Erythroblast (primary cell): ENCODE measurements at regions not wholly inside any gene's neighbourhood (a gene's known extent, or its start where the extent isn't known, plus 50 kb on each side); places are given as distances from the start of the nearest gene placed in this dataset.
A peak's percentile ranks its signal among the peaks of the same experiment; 100 is the strongest.
"Not testable (repeated sequence)": the region's sequence is repeated elsewhere in the genome, so short reads cannot be mapped to it uniquely, and the experiment has no call there.

ENCODE experiments used
- DNase-seq, 2 experiments: peaks; one replicate each; lab custom pipeline; 2025; lab: John Stamatoyannopoulos, UW
- GATA1 ChIP-seq: IDR thresholded peaks from 2 replicates; pipeline ENCODE4 v1.6.1; 2011; ENCODE audit warnings: low read depth, mild to moderate bottlenecking, control low read depth, low read length, moderate library complexity
- POLR2A ChIP-seq: IDR thresholded peaks from 2 replicates; pipeline ENCODE4 v1.6.1; 2011; ENCODE audit warnings: mild to moderate bottlenecking, low read length

DNA sequence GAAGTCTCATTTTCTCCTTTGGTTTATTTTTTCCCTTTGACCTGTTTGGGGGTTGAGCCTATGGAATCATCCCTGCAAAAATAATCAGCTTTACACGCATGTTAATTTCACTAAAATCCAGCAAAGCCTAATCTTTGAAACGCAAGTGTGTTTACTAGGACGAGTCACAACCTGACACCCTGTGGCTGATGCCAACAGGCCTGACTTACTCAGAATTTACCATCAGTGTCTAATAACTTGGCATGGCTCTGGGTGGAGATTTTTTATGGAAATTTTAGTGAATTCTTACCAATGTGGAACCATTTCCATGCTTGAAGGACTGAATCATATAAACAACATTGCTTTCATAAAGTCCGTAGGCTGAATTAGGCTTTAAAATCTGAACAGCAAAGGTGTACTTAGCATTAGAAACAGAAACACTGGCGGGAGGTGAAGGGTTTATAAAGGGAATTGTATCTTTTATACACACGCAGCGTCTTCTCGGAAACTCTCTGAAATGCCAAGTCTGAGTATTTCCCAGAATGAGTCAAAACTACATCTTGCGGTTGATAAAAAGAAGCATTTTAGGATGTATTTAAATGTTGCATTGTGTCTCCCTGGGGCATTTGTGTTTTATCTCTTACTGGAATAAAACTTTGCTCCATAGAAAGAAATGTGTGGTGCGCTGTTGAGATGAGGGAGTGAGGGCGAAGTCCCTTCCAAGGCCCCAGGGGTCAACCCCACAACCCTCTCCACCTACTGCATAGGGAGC, 81.2 kb downstream of the DACT2 start:
- TF ChIP-seq GATA1, result no peak
- TF ChIP-seq POLR2A, result no peak
- DNase-seq, result no peak

DNA sequence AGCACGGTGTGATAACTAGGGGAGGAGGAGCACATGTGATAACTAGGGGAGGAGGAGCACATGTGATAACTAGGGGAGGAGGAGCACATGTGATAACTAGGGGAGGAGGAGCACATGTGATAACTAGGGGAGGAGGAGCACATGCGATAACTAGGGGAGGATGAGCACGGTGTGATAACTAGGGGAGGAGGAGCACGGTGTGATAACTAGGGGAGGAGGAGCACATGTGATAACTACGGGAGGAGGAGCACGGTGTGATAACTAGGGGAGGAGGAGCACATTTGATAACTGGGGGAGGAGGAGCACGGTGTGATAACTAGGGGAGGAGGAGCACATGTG, 85.7 kb downstream of the DACT2 start:
- not testable (repeated sequence) for DNase-seq

DNA sequence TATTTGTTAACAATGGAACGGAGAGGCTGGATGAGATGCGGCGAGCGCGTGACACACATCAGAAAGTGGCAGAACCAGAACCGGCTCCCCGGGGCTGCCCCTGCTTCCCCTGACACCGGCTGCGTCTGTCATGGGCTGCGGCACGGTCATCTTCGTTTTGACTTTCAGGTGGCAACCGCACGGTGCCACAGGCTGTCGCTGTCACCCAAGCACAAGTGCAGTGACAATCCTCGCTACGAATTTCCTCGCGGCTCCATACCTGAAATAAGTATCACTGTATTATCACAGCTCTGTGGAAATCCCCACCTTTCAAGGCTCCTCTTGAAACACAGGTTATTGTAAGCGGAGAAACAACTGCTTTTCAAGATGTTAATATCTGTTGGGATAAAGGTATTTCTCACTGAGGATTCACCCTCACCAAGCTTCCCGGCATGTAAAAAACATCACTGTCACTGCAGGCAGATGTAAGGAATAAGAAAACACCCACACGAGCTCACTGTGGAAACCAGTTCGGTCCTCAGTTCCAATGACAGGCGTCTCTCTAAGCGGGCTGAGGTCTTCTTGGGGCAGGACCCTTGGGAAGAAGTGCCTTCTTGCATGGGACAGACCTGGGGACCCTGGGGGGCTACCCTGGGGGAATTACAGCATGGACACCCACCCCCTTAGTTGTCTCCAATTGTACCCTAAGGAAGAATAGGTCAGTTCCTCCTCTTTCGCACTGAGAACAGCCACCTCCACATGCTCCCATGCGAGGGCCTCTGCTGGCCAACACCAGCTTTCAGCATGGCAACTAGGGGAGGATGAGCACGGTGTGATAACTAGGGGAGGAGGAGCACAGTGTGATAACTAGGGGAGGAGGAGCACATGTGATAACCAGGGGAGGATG, 86.3 kb downstream of the DACT2 start:
- TF ChIP-seq POLR2A (no peak), GATA1 (no peak)
- no peak for DNase-seq

- DNase-seq, result no peak
- TF ChIP-seq GATA1 (no peak), POLR2A (no peak)
These were observed 87.0 kb downstream of the DACT2 start for GRCh38 chr6:168232528-168232927.

- TF ChIP-seq POLR2A (no peak), GATA1 (no peak)
- DNase-seq, result no peak
These were observed 87.5 kb downstream of the DACT2 start for GRCh38 chr6:168232062-168232461.

GRCh38 chr6:168231393-168231957, 88.1 kb downstream of the DACT2 start:
- TF ChIP-seq GATA1 (no peak), POLR2A (no peak)
- no peak for DNase-seq

- peak in 1 of 2 experiments; percentile 4 for DNase-seq
- no peak for TF ChIP-seq GATA1
These were observed 90.2 kb downstream of the DACT2 start for GRCh38 chr6:168229368-168229752.

GRCh38 chr6:168228676-168229367, 90.8 kb downstream of the DACT2 start:
- no peak for DNase-seq
- TF ChIP-seq GATA1, result no peak
- TF ChIP-seq POLR2A, result no peak

GRCh38 chr6:168227840-168228239, 91.7 kb downstream of the DACT2 start:
- no peak for DNase-seq
- TF ChIP-seq GATA1, result no peak
- TF ChIP-seq POLR2A, result no peak

- DNase-seq, result no peak
- TF ChIP-seq GATA1, result no peak
- TF ChIP-seq POLR2A, result no peak
These were observed 92.7 kb downstream of the DACT2 start for GRCh38 chr6:168226902-168227318.

DNA sequence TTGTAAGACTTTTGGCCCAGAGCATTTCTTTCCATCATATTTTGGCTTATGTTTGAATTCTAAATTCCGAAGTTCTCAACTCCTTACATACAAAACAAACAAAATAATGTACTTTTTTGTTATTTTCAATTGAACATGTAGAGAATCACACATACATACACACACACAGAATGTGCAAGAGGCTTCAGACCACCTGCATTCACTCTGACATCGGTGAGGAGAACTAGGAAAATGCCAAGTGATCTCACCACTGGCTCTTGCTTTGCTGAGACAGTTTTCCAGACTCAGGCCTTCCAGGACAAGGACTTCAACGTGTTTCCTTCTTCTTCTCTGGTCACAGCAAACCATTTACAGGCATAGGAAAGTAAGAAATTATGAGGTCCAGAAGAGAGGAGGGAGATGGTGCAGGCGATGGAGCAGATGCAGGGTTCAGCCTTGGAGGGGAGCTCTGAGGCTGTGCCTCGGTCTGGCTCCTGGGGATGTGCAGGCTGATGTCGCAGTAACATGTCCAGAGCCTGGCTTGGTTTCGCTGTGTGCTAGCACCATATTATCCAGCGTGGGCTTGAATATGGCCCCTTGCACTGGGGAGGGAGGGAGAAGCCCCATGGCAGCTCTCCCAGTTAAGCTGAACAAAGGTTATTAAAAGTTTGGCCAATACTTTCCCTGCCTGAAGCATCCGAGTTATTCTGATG, 93.4 kb downstream of the DACT2 start:
- DNase-seq, result no peak
- TF ChIP-seq POLR2A (no peak), GATA1 (no peak)

DNA sequence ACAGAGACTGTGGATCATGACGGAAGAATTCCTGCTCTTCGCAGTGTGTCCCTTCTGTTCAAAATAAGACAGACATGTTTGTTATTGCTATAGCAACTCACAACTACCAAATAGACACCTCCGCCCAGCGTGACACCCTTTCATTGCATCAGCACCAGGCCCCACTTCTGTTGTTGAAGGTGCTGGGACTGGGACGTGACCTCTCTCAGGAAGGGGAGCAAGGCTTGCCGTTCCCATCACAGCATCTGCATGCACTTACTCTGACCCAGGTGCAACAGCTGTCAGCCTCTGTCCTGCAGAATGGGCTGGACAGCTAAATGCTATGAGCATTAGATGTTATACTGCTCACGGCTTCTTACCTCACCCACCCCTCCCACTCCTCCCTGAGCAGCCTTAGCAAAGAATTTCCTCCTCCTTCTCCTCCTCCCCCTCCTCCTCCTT, 94.1 kb downstream of the DACT2 start:
- no peak for TF ChIP-seq GATA1
- no peak for TF ChIP-seq POLR2A
- DNase-seq, result no peak

GRCh38 chr6:168223755-168224154, 95.8 kb downstream of the DACT2 start:
- no peak for DNase-seq
- no peak for TF ChIP-seq POLR2A
- no peak for TF ChIP-seq GATA1

DNA sequence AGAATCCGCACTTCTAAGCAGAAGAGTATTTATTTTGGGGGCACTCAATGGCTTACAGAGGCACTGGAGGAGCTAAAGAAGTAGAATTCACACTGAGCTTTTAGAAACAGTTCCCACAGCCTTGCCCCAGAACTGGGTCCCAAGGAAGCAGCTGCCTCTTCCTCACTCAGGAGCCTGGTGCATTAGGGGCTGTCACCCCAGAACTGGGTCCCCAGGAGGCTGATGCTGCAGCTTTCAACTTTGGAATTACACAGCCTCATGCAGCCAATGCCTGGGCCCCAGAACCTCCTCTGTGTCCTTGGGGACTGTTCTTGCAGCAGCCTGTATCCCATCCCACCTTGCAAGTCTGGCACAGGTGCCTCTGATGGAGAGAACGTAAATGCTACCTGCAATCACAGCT, 96.4 kb downstream of the DACT2 start:
- DNase-seq, result no peak
- no peak for TF ChIP-seq GATA1
